22Rv1 (cell line): ENCODE measurements at regions not wholly inside any gene's neighbourhood (a gene's known extent, or its start where the extent isn't known, plus 50 kb on each side); places are given as distances from the start of the nearest gene placed in this dataset.

Experiments used
- ZFX ChIP-seq: fragments of 450-650 bp; IDR thresholded peaks from 2 replicates; pipeline ENCODE4 v1.6.1; 2017; ENCODE audit warnings: antibody characterized with exemption, borderline replicate concordance
- TF ChIP-seq, protein P1 (sequence below): fragments of 450-650 bp; IDR thresholded peaks from 2 replicates; pipeline ENCODE4 v1.5.1; 2017; ENCODE audit warnings: mild to moderate bottlenecking

DNA sequence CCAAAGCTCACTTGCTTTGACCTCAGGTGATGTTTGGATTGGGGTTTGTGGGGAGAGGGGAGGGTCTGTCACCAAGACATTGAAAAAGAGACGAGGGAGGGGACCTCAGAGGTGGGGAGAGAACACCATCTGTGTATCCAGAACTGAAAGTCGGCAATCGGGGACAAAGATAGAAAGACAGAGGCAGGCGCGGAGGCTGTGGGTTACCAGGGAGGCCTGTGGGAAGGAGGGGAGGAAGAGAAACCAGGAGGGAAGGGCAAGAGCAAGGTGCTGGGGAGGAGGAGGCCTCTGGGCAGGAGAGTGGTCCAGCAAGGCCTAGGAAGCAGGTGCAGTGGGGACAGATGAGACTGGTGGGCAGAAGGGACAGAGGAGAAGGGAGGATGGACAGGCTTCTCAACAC is 211.2 kb downstream of the CDC5L start:
- TF ChIP-seq, protein P1, sequence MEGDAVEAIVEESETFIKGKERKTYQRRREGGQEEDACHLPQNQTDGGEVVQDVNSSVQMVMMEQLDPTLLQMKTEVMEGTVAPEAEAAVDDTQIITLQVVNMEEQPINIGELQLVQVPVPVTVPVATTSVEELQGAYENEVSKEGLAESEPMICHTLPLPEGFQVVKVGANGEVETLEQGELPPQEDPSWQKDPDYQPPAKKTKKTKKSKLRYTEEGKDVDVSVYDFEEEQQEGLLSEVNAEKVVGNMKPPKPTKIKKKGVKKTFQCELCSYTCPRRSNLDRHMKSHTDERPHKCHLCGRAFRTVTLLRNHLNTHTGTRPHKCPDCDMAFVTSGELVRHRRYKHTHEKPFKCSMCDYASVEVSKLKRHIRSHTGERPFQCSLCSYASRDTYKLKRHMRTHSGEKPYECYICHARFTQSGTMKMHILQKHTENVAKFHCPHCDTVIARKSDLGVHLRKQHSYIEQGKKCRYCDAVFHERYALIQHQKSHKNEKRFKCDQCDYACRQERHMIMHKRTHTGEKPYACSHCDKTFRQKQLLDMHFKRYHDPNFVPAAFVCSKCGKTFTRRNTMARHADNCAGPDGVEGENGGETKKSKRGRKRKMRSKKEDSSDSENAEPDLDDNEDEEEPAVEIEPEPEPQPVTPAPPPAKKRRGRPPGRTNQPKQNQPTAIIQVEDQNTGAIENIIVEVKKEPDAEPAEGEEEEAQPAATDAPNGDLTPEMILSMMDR, result no peak
- no peak for TF ChIP-seq ZFX
